ENCODE measurements at regions not wholly inside any gene's neighbourhood (a gene's known extent, or its start where the extent isn't known, plus 50 kb on each side); places are given as distances from the start of the nearest gene placed in this dataset.

- TF ChIP-seq POLR2A (IDR thresholded peaks at IDR 0.05) (no peak), CTCF (IDR thresholded peaks at IDR 0.05) (no peak)
These were observed 89.4 kb upstream of the AHR start for GRCh38 chr7:17209101-17209500.
